A549 (cell line): ENCODE measurements at regions not wholly inside any gene's neighbourhood (a gene's known extent, or its start where the extent isn't known, plus 50 kb on each side); places are given as distances from the start of the nearest gene placed in this dataset.

ENCODE experiments used
- ATAC-seq, 2 experiments: fragments of 200-7000 bp in 1 of 2; fragments of >200 bp in 1 of 2; cut with Nextera tagmentation in 1 of 2; cut with Tn5 transposase in 1 of 2; 3 replicates each; pipeline versions ENCODE4 v1.8.0 to v1.9.1; 2018 to 2020; ENCODE audit warnings: mild to moderate bottlenecking in 1 of 2, moderate library complexity in 1 of 2
- CTCF ChIA-PET: fragments of 300-600 bp; sonication (Branson Sonifier 250); formaldehyde crosslinking; extraction: SDS; loops from one replicate; lab custom pipeline; 2021; ENCODE audit warnings: antibody characterized with exemption, inconsistent platforms; lab: Yijun Ruan, JAX
- POLR2A ChIA-PET: fragments of 350-600 bp; formaldehyde crosslinking; extraction: SDS; loops from one replicate; lab custom pipeline; 2021; ENCODE audit warnings: antibody characterized with exemption, inconsistent platforms; lab: Yijun Ruan, JAX
- DNase-seq, 2 experiments: peaks; one replicate each; pipeline versions ENCODE4 v3.0.0 to v3.0.0-alpha.2; 2011 to 2016; ENCODE audit warnings: low read depth in 1 of 2, low spot score in 1 of 2
- FAIRE-seq: peaks from 2 replicates; lab custom pipeline; 2011; peaks lifted over from hg19 to GRCh38; lab: Jason Lieb, UNC
- H3K27ac ChIP-seq, 2 experiments: fragments of >200 bp; sonication (Bioruptor Twin); formaldehyde crosslinking; 3 replicates each; pipeline ENCODE4 v1.5.1; 2016 to 2017
- H3K4me1 ChIP-seq: fragments of >200 bp; sonication (Bioruptor Twin); formaldehyde crosslinking; 3 replicates; pipeline ENCODE4 v1.6.1; 2016
- H3K4me2 ChIP-seq: fragments of >200 bp; sonication (Bioruptor Twin); formaldehyde crosslinking; 3 replicates; pipeline ENCODE4 v1.6.1; 2016
- H3K4me3 ChIP-seq: fragments of >200 bp; sonication (Bioruptor Twin); formaldehyde crosslinking; 3 replicates; pipeline ENCODE4 v1.5.1; 2016
- H3K9me3 ChIP-seq: fragments of >200 bp; sonication (Bioruptor Twin); formaldehyde crosslinking; 3 replicates; pipeline ENCODE4 v1.6.1; 2016
- EHF ChIP-seq: fragments of 250-450 bp; sonication (Bioruptor Pico); IDR thresholded peaks from 2 replicates; pipeline ENCODE4 v1.5.0; 2020; ENCODE audit warnings: mild to moderate bottlenecking
- EHMT2 ChIP-seq: fragments of 200-600 bp; sonication (generic); IDR thresholded peaks from 2 replicates; pipeline ENCODE4 v1.6.1; 2016; ENCODE audit warnings: antibody characterized with exemption, low read depth, mild to moderate bottlenecking, moderate library complexity
- FOSB ChIP-seq: fragments of 250-450 bp; sonication (Bioruptor Pico); IDR thresholded peaks from 2 replicates; pipeline ENCODE4 v1.5.0; 2020; ENCODE audit warnings: mild to moderate bottlenecking, moderate library complexity
- HDAC2 ChIP-seq: fragments of 200-600 bp; sonication (generic); IDR thresholded peaks from 2 replicates; pipeline ENCODE4 v1.6.1; 2016
- HOXA7 ChIP-seq: fragments of 250-450 bp; sonication (Bioruptor Pico); IDR thresholded peaks from 2 replicates; pipeline ENCODE4 v1.5.0; 2020; ENCODE audit warnings: mild to moderate bottlenecking, moderate library complexity
- JUNB ChIP-seq: fragments of >200 bp; sonication (Bioruptor Twin); formaldehyde crosslinking; IDR thresholded peaks from 2 replicates; pipeline ENCODE4 v1.6.1; 2016
- MAFK ChIP-seq: fragments of 450-650 bp; IDR thresholded peaks from 2 replicates; pipeline ENCODE4 v1.6.1; 2014; ENCODE audit not compliant: partially characterized antibody
- NFE2L2 ChIP-seq: fragments of 150-350 bp; conservative IDR thresholded peaks from 2 replicates; pipeline ENCODE4 v1.6.1; 2014; ENCODE audit warnings: low read length
- PHF8 ChIP-seq: fragments of 200-600 bp; sonication (generic); IDR thresholded peaks from 2 replicates; pipeline ENCODE4 v1.6.1; 2016; ENCODE audit warnings: low read depth, mild to moderate bottlenecking, antibody characterized with exemption, moderate library complexity, borderline replicate concordance
- RARB ChIP-seq: fragments of 250-450 bp; sonication (Bioruptor Pico); IDR thresholded peaks from 2 replicates; pipeline ENCODE4 v1.8.0; 2021; ENCODE audit warnings: mild to moderate bottlenecking, moderate library complexity
- RNF2 ChIP-seq: fragments of 200-600 bp; sonication (generic); IDR thresholded peaks from 2 replicates; pipeline ENCODE4 v1.6.1; 2016; ENCODE audit warnings: low read depth, mild to moderate bottlenecking, antibody characterized with exemption, moderate library complexity, borderline replicate concordance
- TP53 ChIP-seq: fragments of 250-450 bp; sonication (Bioruptor Pico); IDR thresholded peaks from 2 replicates; pipeline ENCODE4 v1.5.0; 2021; ENCODE audit warnings: mild to moderate bottlenecking, moderate library complexity
- ZC3H11A ChIP-seq: fragments of 450-650 bp; IDR thresholded peaks from 2 replicates; pipeline ENCODE4 v1.6.1; 2014; ENCODE audit warnings: antibody characterized with exemption, mild to moderate bottlenecking
- WGBS: methylation state at CpG from one replicate; pipeline ENCODE4 v1.1.6; 2017; ENCODE audit errors: missing lambda C conversion rate; 5-methylcytosine and 5-hydroxymethylcytosine counted together
- TF ChIP-seq, protein P1 (sequence below): fragments of 150-350 bp; IDR thresholded peaks from 2 replicates; pipeline ENCODE4 v1.6.1; 2014; ENCODE audit warnings: low read depth, mild to moderate bottlenecking, low read length
- TF ChIP-seq, protein P2 (sequence below): fragments of 450-650 bp; IDR thresholded peaks from 2 replicates; pipeline ENCODE4 v1.6.1; 2014; ENCODE audit warnings: antibody characterized with exemption
- TF ChIP-seq, protein P3 (sequence below): fragments of >200 bp; sonication (Bioruptor Twin); formaldehyde crosslinking; IDR thresholded peaks from 3 replicates; pipeline ENCODE4 v1.5.1; 2016

DNA sequence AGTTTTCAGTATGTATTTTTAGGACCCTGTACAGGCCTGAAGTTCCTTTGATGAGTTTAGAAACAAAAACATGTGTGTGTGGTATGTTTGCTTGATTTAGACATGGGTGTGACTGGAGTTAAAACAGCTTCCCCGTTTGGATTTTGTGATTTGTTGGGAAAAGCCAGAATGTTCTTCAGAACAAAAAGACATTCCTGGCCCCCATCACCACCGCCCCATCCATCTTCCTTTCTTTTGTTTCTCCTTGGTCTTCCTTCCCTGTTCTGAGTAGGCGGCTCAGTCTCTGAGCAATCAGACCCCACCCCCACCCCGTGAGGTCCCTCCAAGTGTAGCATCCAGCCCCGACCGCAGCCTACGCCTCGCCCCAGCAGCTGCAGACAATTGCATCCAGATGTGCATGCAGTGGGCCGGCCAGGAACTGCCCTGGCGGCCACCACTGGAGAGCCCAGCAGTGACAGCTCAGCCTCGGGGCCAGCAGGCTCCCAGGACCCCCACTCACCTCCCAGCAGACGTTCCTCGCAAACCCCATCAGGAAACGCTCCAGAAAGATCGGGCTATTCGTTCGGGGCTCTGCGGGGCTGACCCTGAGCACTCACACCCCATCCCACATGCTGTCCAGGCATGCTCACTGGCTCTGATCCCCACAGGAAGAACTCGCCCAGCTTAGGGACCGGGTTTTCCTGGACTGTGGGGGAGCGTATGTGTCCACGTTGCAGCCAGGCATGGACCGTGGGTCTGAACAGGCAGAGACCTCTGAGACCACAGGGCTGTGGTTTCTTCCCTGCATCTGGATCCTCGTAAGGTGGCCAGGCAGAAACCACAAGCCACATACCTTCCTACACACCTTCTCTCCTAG is 99.8 kb upstream of the CDH5 start:
- ChIA-PET POLR2A (no interaction called here), CTCF (interaction anchor here (0.7 to 2.2 kb wide), 3 partner anchors 9 to 50 kb away, joined by 3 to 5 read pairs (median 3); no protein-coding TSS in a partner anchor)
- H3K27ac ChIP-seq: no peak overlapping the region
- no peak for TF ChIP-seq HOXA7 (CRISPR knock-in tag)
- TF ChIP-seq EHMT2: no peak
- TF ChIP-seq HDAC2: no peak
- TF ChIP-seq, protein P1, sequence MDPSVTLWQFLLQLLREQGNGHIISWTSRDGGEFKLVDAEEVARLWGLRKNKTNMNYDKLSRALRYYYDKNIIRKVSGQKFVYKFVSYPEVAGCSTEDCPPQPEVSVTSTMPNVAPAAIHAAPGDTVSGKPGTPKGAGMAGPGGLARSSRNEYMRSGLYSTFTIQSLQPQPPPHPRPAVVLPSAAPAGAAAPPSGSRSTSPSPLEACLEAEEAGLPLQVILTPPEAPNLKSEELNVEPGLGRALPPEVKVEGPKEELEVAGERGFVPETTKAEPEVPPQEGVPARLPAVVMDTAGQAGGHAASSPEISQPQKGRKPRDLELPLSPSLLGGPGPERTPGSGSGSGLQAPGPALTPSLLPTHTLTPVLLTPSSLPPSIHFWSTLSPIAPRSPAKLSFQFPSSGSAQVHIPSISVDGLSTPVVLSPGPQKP: no peak
- 0 out of 3 replicates have a peak, but pooled peaks cover 2% of the 10 kb centered on the region for H3K4me1 ChIP-seq
- FAIRE-seq (no peak), ATAC-seq (no peak), DNase-seq (no peak)
- WGBS: 54% methylated on average over 13 of the region's 24 CpGs
- no peak overlapping the region for H3K4me3 ChIP-seq
- H3K9me3 ChIP-seq: no peaks in the 10 kb centered on the region
- H3K4me2 ChIP-seq: no peak overlapping the region

DNA sequence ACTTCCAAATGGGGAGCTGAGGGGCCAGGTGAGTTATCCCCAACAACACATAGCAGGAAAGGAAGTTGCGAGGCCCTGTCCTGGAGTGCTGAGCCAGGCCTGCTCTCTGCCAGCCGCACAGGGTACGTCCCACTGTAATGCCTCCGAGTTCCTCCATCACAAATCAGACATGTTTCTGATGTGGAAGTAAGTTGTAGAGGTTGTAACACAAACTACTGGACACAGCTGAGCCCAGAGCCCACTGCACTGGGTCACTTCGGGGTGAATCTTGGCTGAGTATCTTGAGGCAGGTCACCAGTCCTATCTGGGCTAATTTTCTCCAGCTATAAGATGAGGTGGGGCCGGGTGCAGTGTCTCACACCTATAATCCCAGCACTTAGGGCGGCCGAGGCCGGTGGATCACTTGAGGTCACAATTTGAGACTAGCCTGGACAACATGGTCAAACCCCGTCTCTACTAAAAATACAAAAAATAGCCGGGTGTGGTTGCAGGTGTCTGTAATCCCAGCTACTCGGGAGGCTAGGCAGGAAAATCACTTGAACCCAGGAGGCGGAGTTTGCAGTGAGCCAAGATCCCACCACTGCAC is 100.8 kb upstream of the CDH5 start:
- no peak for ATAC-seq
- Histone ChIP-seq H3K27ac (no peak overlapping the region), H3K4me3 (no peak overlapping the region), H3K4me1 (0 out of 3 replicates have a peak, but pooled peaks cover under 1% of the 10 kb centered on the region), H3K4me2 (no peak overlapping the region), H3K9me3 (no peaks in the 10 kb centered on the region)
- TF ChIP-seq, protein P2, sequence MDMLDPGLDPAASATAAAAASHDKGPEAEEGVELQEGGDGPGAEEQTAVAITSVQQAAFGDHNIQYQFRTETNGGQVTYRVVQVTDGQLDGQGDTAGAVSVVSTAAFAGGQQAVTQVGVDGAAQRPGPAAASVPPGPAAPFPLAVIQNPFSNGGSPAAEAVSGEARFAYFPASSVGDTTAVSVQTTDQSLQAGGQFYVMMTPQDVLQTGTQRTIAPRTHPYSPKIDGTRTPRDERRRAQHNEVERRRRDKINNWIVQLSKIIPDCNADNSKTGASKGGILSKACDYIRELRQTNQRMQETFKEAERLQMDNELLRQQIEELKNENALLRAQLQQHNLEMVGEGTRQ: no peak
- no peak for TF ChIP-seq RARB
- TF ChIP-seq TP53 (CRISPR knock-in tag): no peak
- TF ChIP-seq EHF (CRISPR knock-in tag): no peak
- TF ChIP-seq, protein P1: no peak
- TF ChIP-seq FOSB (CRISPR knock-in tag): no peak
- TF ChIP-seq RNF2: no peak
- TF ChIP-seq JUNB: no peak
- no peak for TF ChIP-seq PHF8
- TF ChIP-seq ZC3H11A: no peak
- no peak for TF ChIP-seq MAFK
- no peak for DNase-seq
- no peak for FAIRE-seq
- ChIA-PET CTCF (interaction anchor here (2.2 kb wide), 1 partner anchor 10 kb away, joined by 5 read pairs; no protein-coding TSS in a partner anchor), POLR2A (no interaction called here)
- 50% methylated on average over 10 of the region's 13 CpGs for WGBS

DNA sequence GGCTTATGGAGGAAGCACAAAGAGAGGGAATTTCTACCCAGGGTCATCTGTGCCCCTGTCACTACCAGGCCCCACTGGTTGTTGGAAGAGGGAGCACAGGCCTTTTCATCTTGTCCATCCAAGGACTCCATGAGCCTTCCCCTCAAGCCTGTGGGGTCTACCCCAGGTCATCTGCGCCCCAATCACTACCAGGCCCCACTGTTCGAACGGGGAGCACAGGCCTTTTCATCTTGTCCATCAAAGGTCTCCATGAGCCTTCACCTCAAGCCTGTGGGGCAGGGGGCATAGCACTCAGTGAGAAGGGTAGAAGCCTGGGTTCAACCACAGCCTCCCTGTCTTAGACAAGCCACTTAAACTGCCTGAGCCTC is 101.5 kb upstream of the CDH5 start:
- H3K9me3 ChIP-seq: no peaks in the 10 kb centered on the region
- WGBS: 45% methylated on average over 3 of the region's 3 CpGs
- ChIA-PET CTCF (interaction anchor here (2.2 kb wide), 1 partner anchor 11 kb away, joined by 5 read pairs; no protein-coding TSS in a partner anchor), POLR2A (no interaction called here)
- ATAC-seq: no peak
- DNase-seq: no peak
- TF ChIP-seq, protein P3, sequence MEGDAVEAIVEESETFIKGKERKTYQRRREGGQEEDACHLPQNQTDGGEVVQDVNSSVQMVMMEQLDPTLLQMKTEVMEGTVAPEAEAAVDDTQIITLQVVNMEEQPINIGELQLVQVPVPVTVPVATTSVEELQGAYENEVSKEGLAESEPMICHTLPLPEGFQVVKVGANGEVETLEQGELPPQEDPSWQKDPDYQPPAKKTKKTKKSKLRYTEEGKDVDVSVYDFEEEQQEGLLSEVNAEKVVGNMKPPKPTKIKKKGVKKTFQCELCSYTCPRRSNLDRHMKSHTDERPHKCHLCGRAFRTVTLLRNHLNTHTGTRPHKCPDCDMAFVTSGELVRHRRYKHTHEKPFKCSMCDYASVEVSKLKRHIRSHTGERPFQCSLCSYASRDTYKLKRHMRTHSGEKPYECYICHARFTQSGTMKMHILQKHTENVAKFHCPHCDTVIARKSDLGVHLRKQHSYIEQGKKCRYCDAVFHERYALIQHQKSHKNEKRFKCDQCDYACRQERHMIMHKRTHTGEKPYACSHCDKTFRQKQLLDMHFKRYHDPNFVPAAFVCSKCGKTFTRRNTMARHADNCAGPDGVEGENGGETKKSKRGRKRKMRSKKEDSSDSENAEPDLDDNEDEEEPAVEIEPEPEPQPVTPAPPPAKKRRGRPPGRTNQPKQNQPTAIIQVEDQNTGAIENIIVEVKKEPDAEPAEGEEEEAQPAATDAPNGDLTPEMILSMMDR: no peak
- TF ChIP-seq NFE2L2: no peak
- TF ChIP-seq, protein P2: no peak
- TF ChIP-seq, all 56 proteins: peak for 0
- Histone ChIP-seq H3K27ac (no peak overlapping the region), H3K4me2 (no peak overlapping the region), H3K4me3 (no peak overlapping the region), H3K4me1 (no peaks in the 10 kb centered on the region)
- FAIRE-seq: no peak
